Femur (tissue), 1 donor: ENCODE measurements at regions not wholly inside any gene's neighbourhood (a gene's known extent, or its start where the extent isn't known, plus 50 kb on each side); places are given as distances from the start of the nearest gene placed in this dataset.
"Not testable (repeated sequence)": the region's sequence is repeated elsewhere in the genome, so short reads cannot be mapped to it uniquely, and the experiment has no call there.

ENCODE experiments used
- DNase-seq: peaks from one replicate; pipeline ENCODE4 v3.0.0-alpha.2; 2017

GRCh38 chr21:13806444-13806843 is 196.9 kb downstream of the POTED start:
- DNase-seq, result not testable (repeated sequence)

GRCh38 chr21:13802757-13803156 is 193.2 kb downstream of the POTED start:
- not testable (repeated sequence) for DNase-seq
